ENCODE measurements at regions not wholly inside any gene's neighbourhood (a gene's known extent, or its start where the extent isn't known, plus 50 kb on each side); places are given as distances from the start of the nearest gene placed in this dataset.
"Not testable (repeated sequence)": the region's sequence is repeated elsewhere in the genome, so short reads cannot be mapped to it uniquely, and the experiment has no call there.

DNA sequence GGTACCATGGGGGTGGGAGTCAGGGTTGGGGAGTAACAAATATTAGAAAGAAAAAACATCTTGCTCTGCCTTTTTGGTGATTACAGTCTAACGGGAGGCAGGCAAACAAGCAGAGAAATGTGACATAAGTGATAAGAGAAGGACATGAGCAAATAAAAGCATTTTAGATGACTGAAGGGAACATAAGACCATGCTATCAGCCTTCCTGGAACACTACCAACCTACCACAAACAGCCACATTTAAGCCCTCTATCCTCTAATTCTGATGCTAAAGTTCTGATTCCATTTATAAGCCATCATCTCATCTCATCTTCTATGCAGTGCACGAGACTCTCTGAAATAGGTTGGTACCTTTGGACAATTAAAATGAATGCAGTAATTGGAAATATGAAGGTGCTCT, 243.4 kb upstream of the P2RY1 start:
- Mint-ChIP-seq H3K4me3 (ENCODE audit: unreplicated experiment) (no peak overlapping the region), H3K9me3 (ENCODE audit: unreplicated experiment) (peaks cover 10% of the 10 kb centered on the region), H3K36me3 (ENCODE audit: insufficient read depth, unreplicated experiment) (no peaks in the 10 kb centered on the region), H3K27ac (ENCODE audit: unreplicated experiment) (no peak overlapping the region), H3K4me1 (ENCODE audit: low read depth, unreplicated experiment) (peaks cover 13% of the 10 kb centered on the region), H3K27me3 (ENCODE audit: insufficient read depth, unreplicated experiment) (no peaks in the 10 kb centered on the region)
- DNase-seq = no peak
- H3K9me3 ChIP-seq = no peaks in the 10 kb centered on the region
- H3K36me3 ChIP-seq (ENCODE audit: control insufficient read depth, insufficient read depth, low read length) = no peaks in the 10 kb centered on the region
- BruUV-seq (replicated peaks) = no TSS peak
- POLR2A ChIA-PET = no interaction called here
- no peaks in the 10 kb centered on the region for H3K27me3 ChIP-seq (replicated peaks; ENCODE audit: control insufficient read depth, insufficient read depth, low read length)
- CTCF ChIA-PET = no interaction called here
- TF ChIP-seq CTCF (IDR thresholded peaks at IDR 0.05; ENCODE audit: insufficient read depth in 1 of 2, low read depth in 1 of 2, low read length in 1 of 2, severe bottlenecking in 1 of 2, unreplicated experiment in 1 of 2) = no peak
- intact Hi-C loops (cut with micrococcal nuclease; ENCODE audit: unreplicated experiment) = no loop called here
- H3K4me1 ChIP-seq = peaks cover 8% of the 10 kb centered on the region
- no peak overlapping the region for H3K4me3 ChIP-seq (ENCODE audit: low read depth, low read length)

DNA sequence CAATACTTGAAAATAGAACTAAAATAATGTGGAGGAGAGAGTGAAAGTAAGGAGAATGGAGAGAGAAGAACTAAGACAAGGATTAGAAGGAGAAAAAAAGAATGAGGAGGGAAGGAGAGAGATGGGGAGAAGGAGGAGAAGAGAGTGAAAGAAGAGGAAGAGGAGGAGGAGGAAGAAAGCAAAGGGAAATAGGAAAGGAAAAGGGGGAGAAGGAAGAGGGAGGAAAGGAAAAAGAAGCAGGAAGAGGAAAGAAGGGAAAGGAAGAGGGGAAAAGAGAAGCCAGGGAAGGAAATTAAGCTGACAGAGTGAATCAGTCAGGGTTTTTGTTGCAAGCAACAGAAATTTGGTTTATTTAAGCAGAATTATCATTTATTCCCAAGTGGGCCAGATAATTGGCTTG, 241.7 kb upstream of the P2RY1 start:
- no peaks in the 10 kb centered on the region for H3K9me3 ChIP-seq
- Mint-ChIP-seq H3K4me3 (ENCODE audit: unreplicated experiment) (no peak overlapping the region), H3K9me3 (ENCODE audit: unreplicated experiment) (peaks cover 22% of the 10 kb centered on the region), H3K36me3 (ENCODE audit: insufficient read depth, unreplicated experiment) (no peaks in the 10 kb centered on the region), H3K27me3 (ENCODE audit: insufficient read depth, unreplicated experiment) (no peaks in the 10 kb centered on the region), H3K27ac (ENCODE audit: unreplicated experiment) (no peak overlapping the region), H3K4me1 (ENCODE audit: low read depth, unreplicated experiment) (peaks cover 20% of the 10 kb centered on the region)
- POLR2A ChIA-PET = no interaction called here
- H3K4me3 ChIP-seq (ENCODE audit: low read depth, low read length) = no peak overlapping the region
- no TSS peak for BruUV-seq (replicated peaks)
- no peak for TF ChIP-seq CTCF (IDR thresholded peaks at IDR 0.05; ENCODE audit: insufficient read depth in 1 of 2, low read depth in 1 of 2, low read length in 1 of 2, severe bottlenecking in 1 of 2, unreplicated experiment in 1 of 2)
- H3K4me1 ChIP-seq = peaks cover 10% of the 10 kb centered on the region
- no peaks in the 10 kb centered on the region for H3K36me3 ChIP-seq (ENCODE audit: control insufficient read depth, insufficient read depth, low read length)
- DNase-seq = no peak
- H3K27me3 ChIP-seq (replicated peaks; ENCODE audit: control insufficient read depth, insufficient read depth, low read length) = no peaks in the 10 kb centered on the region
- CTCF ChIA-PET = no interaction called here
- intact Hi-C loops (cut with micrococcal nuclease; ENCODE audit: unreplicated experiment) = no loop called here

DNA sequence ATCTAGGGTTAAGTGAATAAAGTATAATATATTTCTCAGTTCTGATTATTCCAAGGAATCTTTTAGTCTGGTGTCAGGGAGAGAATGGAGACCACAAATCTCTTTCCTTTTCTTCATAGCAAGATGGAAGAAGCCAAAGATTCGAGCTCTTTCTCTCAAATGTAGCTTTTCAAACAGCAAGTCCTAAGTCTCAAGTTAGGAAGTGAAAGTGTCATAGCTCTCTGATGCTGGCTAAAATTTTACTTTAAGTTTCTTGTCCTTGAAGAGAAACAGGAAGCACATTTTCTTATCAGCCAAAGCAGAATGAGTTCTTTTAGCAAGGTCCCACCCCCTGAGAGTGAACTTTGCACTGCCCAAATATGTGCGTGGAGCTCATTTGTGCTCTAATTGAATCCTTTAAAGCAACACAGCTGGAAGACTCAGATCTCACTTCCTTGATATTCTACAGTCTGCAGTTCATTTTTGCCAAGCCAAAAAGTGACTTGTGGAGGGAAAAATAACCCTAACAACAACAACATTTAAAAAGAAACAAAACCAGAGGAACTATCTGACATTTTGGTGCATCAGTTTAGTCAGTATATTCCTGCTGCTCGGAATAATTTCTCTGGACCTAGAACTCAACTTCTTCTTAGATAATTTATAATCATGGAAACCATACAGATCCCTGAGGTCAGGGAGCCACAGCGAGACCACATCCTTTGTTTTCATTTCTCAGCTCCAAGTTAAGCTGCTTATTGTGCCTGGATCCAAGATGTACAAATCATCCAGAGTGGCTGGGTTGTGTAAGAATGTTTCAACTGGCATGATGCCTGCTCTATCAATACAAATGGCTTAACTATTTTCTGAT, 238.7 kb upstream of the P2RY1 start:
- DNase-seq = peak; percentile 42 to 54
- H3K4me3 ChIP-seq (ENCODE audit: low read depth, low read length) = no peak overlapping the region
- H3K4me1 ChIP-seq = peaks cover 10% of the 10 kb centered on the region
- no peaks in the 10 kb centered on the region for H3K36me3 Mint-ChIP-seq (ENCODE audit: insufficient read depth, unreplicated experiment)
- no peaks in the 10 kb centered on the region for H3K9me3 ChIP-seq
- POLR2A ChIA-PET = no interaction called here
- no peak overlapping the region for H3K27ac Mint-ChIP-seq (ENCODE audit: unreplicated experiment)
- no peaks in the 10 kb centered on the region for H3K36me3 ChIP-seq (ENCODE audit: control insufficient read depth, insufficient read depth, low read length)
- H3K4me3 Mint-ChIP-seq (ENCODE audit: unreplicated experiment) = peak overlapping the region; percentile 30
- H3K4me1 Mint-ChIP-seq (ENCODE audit: low read depth, unreplicated experiment) = peaks cover 20% of the 10 kb centered on the region
- H3K27me3 ChIP-seq (replicated peaks; ENCODE audit: control insufficient read depth, insufficient read depth, low read length) = no peaks in the 10 kb centered on the region
- no peak for TF ChIP-seq CTCF (IDR thresholded peaks at IDR 0.05; ENCODE audit: insufficient read depth in 1 of 2, low read depth in 1 of 2, low read length in 1 of 2, severe bottlenecking in 1 of 2, unreplicated experiment in 1 of 2)
- H3K9me3 Mint-ChIP-seq (ENCODE audit: unreplicated experiment) = peaks cover 30% of the 10 kb centered on the region
- CTCF ChIA-PET = no interaction called here
- intact Hi-C loops (cut with micrococcal nuclease; ENCODE audit: unreplicated experiment) = no loop called here
- H3K27me3 Mint-ChIP-seq (ENCODE audit: insufficient read depth, unreplicated experiment) = no peaks in the 10 kb centered on the region
- no TSS peak for BruUV-seq (replicated peaks)

- CTCF ChIA-PET; H3K36me3 ChIP-seq (ENCODE audit: control insufficient read depth, insufficient read depth, low read length); H3K9me3 ChIP-seq; H3K27me3 Mint-ChIP-seq (ENCODE audit: insufficient read depth, unreplicated experiment); H3K36me3 Mint-ChIP-seq (ENCODE audit: insufficient read depth, unreplicated experiment); H3K4me3 Mint-ChIP-seq (ENCODE audit: unreplicated experiment); H3K4me3 ChIP-seq (ENCODE audit: low read depth, low read length); H3K4me1 ChIP-seq; H3K27ac Mint-ChIP-seq (ENCODE audit: unreplicated experiment); DNase-seq; BruUV-seq (replicated peaks); H3K27me3 ChIP-seq (replicated peaks; ENCODE audit: control insufficient read depth, insufficient read depth, low read length); intact Hi-C loops (cut with micrococcal nuclease; ENCODE audit: unreplicated experiment); POLR2A ChIA-PET: not testable (repeated sequence)
- Mint-ChIP-seq H3K4me1 (ENCODE audit: low read depth, unreplicated experiment) (peaks cover 15% of the 10 kb centered on the region), H3K9me3 (ENCODE audit: unreplicated experiment) (peaks cover 30% of the 10 kb centered on the region)
Observed at GRCh38 chr3:152596832-152597231, 238.1 kb upstream of the P2RY1 start.

Measured in Caco-2 (cell line).